KMS-11 (cell line): ENCODE measurements at regions not wholly inside any gene's neighbourhood (a gene's known extent, or its start where the extent isn't known, plus 50 kb on each side); places are given as distances from the start of the nearest gene placed in this dataset.

ENCODE experiments used
- H2AFZ ChIP-seq: fragments of 200-600 bp; sonication (generic); 2 replicates; pipeline ENCODE4 v1.6.1; 2016; ENCODE audit warnings: antibody characterized with exemption, mixed run types, low read depth
- H3K27ac ChIP-seq: fragments of 200-600 bp; sonication (generic); 2 replicates; pipeline ENCODE4 v1.6.1; 2016; ENCODE audit warnings: mild to moderate bottlenecking, mixed run types
- H3K27me3 ChIP-seq: fragments of 200-600 bp; sonication (generic); 2 replicates; pipeline ENCODE4 v1.6.1; 2017; ENCODE audit warnings: mild to moderate bottlenecking, low read depth, mixed run types, moderate library complexity; ENCODE audit not compliant: insufficient read depth
- H3K36me3 ChIP-seq: fragments of 200-600 bp; sonication (generic); 2 replicates; pipeline ENCODE4 v1.6.1; 2017; ENCODE audit warnings: mild to moderate bottlenecking, mixed run types; ENCODE audit not compliant: insufficient read depth
- H3K4me1 ChIP-seq: fragments of 200-600 bp; sonication (generic); 2 replicates; pipeline ENCODE4 v1.6.1; 2016; ENCODE audit warnings: mild to moderate bottlenecking, low read depth, mixed run types; ENCODE audit not compliant: poor library complexity, severe bottlenecking
- H3K4me2 ChIP-seq: fragments of 200-600 bp; sonication (generic); 2 replicates; pipeline ENCODE4 v1.7.0; 2016; ENCODE audit warnings: mild to moderate bottlenecking, mixed run types
- H3K4me3 ChIP-seq: fragments of 200-600 bp; sonication (generic); IDR thresholded peaks from 2 replicates; pipeline ENCODE4 v1.6.1; 2017; ENCODE audit warnings: low read depth, low read length, mixed read lengths; ENCODE audit not compliant: insufficient read depth
- H3K79me2 ChIP-seq: fragments of 200-600 bp; sonication (generic); 2 replicates; pipeline ENCODE4 v1.6.1; 2016; ENCODE audit warnings: low read depth, mixed run types; ENCODE audit not compliant: insufficient read depth
- H3K9ac ChIP-seq: fragments of 200-600 bp; sonication (generic); 2 replicates; pipeline ENCODE4 v1.6.1; 2016; ENCODE audit warnings: mild to moderate bottlenecking, mixed run types
- H4K20me1 ChIP-seq: fragments of 200-600 bp; sonication (generic); 2 replicates; pipeline ENCODE4 v1.6.1; 2016; ENCODE audit warnings: mild to moderate bottlenecking, mixed run types; ENCODE audit not compliant: insufficient read depth
- TF ChIP-seq, protein P1 (sequence below): fragments of 200-600 bp; sonication (generic); conservative IDR thresholded peaks from 2 replicates; pipeline ENCODE4 v1.6.1; 2017; ENCODE audit warnings: low read depth, mild to moderate bottlenecking, antibody characterized with exemption, low read length, moderate library complexity, mixed read lengths

DNA sequence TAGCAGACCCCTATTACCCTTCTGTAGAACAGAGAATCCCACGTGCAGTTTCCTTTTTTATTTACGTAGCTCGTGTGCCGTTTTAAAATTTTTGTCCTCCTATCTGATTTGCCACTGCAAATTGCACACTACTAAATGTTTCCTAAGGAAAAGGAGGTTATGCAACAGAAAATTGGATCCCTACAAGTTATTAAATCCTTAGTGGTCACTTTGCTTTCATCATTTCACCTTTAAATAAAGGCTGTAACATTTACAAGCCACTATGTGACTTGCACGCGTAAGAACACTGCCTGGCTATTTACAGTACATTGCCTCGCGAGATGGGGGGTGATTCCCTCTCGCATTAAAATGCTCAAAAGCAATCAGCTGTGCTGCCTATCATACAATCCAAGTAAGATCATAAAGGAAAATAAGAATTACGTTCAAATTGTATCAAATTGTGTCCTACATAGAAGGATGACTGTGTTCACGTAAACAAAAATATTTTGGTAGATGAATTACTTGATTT, 525.6 kb downstream of the SUCLA2 start:
- TF ChIP-seq, protein P1, sequence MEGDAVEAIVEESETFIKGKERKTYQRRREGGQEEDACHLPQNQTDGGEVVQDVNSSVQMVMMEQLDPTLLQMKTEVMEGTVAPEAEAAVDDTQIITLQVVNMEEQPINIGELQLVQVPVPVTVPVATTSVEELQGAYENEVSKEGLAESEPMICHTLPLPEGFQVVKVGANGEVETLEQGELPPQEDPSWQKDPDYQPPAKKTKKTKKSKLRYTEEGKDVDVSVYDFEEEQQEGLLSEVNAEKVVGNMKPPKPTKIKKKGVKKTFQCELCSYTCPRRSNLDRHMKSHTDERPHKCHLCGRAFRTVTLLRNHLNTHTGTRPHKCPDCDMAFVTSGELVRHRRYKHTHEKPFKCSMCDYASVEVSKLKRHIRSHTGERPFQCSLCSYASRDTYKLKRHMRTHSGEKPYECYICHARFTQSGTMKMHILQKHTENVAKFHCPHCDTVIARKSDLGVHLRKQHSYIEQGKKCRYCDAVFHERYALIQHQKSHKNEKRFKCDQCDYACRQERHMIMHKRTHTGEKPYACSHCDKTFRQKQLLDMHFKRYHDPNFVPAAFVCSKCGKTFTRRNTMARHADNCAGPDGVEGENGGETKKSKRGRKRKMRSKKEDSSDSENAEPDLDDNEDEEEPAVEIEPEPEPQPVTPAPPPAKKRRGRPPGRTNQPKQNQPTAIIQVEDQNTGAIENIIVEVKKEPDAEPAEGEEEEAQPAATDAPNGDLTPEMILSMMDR: no peak
- H4K20me1 ChIP-seq: no peaks in the 10 kb centered on the region
- no peak overlapping the region for H2AFZ ChIP-seq
- no peak overlapping the region for H3K27ac ChIP-seq
- H3K9ac ChIP-seq: no peak overlapping the region
- no peaks in the 10 kb centered on the region for H3K27me3 ChIP-seq
- H3K36me3 ChIP-seq: no peaks in the 10 kb centered on the region
- H3K4me3 ChIP-seq: no peak overlapping the region
- H3K79me2 ChIP-seq: no peaks in the 10 kb centered on the region
- no peaks in the 10 kb centered on the region for H3K4me1 ChIP-seq
- H3K4me2 ChIP-seq: no peak overlapping the region

DNA sequence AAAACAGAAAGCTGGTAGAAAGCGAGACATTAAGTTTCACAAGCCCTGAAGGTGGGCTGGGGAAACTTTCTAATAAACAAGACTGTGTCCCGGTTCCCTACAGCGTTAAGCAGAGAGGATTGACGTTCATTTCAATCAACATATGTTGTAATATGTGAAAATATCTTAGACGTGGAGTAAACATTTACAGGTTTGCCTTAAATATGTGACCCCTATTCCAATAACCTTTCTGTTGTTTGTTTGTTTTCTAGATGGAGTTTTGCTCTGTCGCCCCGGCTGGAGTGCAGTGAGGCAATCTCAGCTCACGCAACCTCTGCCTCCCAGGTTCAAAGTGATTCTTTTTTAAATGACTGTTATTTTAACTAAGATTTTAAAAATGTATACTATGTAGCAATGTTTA, 526.2 kb downstream of the SUCLA2 start:
- Histone ChIP-seq H3K27ac (no peak overlapping the region), H3K27me3 (no peaks in the 10 kb centered on the region), H3K79me2 (no peaks in the 10 kb centered on the region), H4K20me1 (no peaks in the 10 kb centered on the region), H3K36me3 (no peaks in the 10 kb centered on the region), H3K4me1 (no peaks in the 10 kb centered on the region), H3K9ac (no peak overlapping the region), H3K4me2 (no peak overlapping the region), H2AFZ (no peak overlapping the region), H3K4me3 (no peak overlapping the region)
- TF ChIP-seq, protein P1: no peak

DNA sequence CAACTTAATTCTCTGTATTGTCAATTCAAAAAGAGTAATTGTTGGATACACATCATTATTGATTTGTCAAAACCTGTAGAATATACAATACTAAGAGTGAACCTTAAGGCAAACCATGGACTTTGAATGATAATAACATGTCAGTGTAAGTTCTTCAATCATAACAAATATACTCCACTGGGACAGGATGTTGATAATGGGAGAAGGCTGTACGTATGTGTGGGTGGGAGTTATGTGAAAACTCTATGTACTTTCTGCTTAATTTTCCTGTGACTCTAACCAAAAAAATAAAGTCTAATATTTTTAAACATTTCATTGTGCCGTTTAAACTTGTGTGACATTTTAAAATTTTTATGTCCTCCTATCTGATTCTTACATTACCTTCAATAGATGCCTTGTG, 526.7 kb downstream of the SUCLA2 start:
- Histone ChIP-seq H3K27ac (no peak overlapping the region), H4K20me1 (no peaks in the 10 kb centered on the region), H3K27me3 (no peaks in the 10 kb centered on the region), H3K9ac (no peak overlapping the region), H3K36me3 (no peaks in the 10 kb centered on the region), H2AFZ (no peak overlapping the region), H3K4me3 (no peak overlapping the region), H3K79me2 (no peaks in the 10 kb centered on the region), H3K4me2 (no peak overlapping the region), H3K4me1 (no peaks in the 10 kb centered on the region)
- TF ChIP-seq, protein P1: no peak

DNA sequence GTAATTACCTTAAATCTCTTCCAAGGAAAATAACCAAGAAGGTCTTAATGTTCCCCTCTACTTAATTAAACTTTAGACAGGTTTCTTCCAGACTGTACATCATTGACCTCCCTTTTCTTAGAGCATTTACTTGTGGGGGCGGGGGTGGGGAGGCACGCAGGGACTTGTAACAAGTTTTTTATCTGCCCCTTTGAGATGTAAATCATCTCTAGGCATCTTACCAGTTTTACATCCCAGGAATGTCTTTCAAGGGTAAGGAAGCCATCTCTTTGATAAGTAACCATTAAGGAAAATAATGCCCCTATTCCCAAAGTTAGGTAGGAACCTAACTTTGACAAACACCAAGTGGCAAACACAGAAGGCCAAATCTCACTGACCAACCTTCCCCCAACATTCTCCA, 528.6 kb downstream of the SUCLA2 start:
- no peak overlapping the region for H3K4me2 ChIP-seq
- H3K9ac ChIP-seq: no peak overlapping the region
- no peak overlapping the region for H2AFZ ChIP-seq
- H3K27me3 ChIP-seq: no peaks in the 10 kb centered on the region
- no peaks in the 10 kb centered on the region for H3K4me1 ChIP-seq
- no peak overlapping the region for H3K4me3 ChIP-seq
- no peak overlapping the region for H3K27ac ChIP-seq
- no peaks in the 10 kb centered on the region for H3K79me2 ChIP-seq
- no peaks in the 10 kb centered on the region for H3K36me3 ChIP-seq
- TF ChIP-seq, protein P1: no peak
- no peaks in the 10 kb centered on the region for H4K20me1 ChIP-seq
